DMS114 treated with DMSO at 0.1 percent for 48 hours (cell line): ENCODE measurements at regions not wholly inside any gene's neighbourhood (a gene's known extent, or its start where the extent isn't known, plus 50 kb on each side); places are given as distances from the start of the nearest gene placed in this dataset.
"Not testable (repeated sequence)": the region's sequence is repeated elsewhere in the genome, so short reads cannot be mapped to it uniquely, and the experiment has no call there.

Source experiments
- DNase-seq: peaks from one replicate; lab custom pipeline; 2025; ENCODE audit not compliant: unreplicated experiment; lab: John Stamatoyannopoulos, UW

DNA sequence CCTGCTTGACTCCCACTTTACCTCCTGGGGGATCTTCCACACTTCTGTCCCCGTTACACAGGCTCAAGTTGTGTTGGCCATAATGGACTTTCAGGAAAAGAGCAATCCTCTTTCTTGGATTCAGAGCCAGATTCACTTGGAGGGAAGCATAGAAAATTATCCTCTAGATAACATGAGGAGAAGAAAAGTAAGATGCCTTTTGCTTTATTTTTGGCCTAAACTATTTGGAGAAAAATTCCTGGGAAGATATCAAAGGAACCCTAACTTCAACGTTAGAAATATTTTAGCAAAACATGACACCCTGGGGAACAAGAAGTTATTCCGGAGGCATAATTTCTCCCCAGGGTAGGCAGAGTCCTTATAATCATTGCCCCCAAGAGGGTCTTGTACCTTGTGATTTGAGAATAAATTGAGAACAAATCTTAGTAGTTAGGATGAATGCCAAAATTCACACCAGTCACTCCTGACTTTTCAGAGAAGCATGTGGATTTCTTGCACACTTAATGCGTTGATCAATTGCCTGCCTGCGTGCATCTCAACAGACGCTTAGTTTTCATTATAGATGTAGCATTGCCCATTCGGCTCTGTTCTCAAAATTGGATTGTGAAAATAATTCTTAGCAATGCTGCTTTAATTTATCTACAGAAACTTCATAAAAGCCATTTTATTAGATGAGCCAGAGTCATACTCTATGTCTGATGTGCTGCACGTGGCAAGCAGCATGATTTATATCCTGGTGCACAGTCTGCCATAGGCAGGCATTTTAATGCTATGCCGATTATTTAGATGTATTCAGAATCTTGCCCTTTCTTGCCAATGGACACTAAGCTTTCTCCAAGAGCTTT, 224.4 kb downstream of the C7orf25 start:
- no peak for DNase-seq

DNA sequence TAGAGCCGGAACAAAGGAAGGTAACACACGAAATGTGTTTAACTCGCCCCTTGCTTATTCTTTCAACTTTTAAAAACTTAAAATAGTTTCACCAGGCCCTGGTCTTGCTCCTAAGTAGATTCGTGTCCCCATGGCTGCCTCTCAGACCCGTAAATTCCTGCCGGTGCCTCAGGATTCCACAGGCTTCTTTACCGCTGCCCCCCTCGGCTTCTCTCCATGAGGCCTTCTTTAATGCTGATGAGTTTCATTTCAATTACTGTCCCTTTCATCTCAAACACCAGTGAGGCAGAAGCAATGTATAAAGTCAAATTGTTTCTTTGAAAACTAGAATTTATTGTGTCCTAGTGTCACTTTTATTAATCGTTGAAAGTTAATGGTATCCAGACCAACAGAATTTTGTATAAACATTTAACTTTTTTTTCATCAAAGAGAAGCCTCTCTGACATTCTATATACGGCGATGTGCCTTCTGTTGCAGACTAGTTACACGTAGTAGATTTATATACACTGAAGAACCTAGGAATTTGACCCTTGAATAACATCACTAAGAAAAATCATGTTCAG, 225.2 kb downstream of the C7orf25 start:
- DNase-seq = no peak

DNA sequence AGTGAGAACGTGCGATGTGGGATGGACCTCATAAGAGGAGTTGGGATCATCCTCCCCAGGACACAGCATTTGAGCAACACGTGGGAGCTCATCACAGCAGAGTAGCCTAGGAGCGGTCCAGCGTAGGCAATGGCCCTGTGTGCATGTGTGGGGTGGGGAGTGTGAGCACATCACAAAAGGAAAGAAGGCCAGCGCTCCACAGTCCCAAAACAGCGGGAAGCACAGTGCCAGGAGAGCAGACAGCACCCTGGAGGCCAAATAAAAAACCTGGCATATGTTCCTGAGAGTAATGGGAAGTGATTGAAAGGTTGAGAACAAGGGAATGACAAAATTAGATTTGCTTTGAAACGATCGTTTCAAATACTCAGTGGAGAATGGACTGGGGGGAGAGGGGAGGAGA, 226.0 kb downstream of the C7orf25 start:
- no peak for DNase-seq

DNA sequence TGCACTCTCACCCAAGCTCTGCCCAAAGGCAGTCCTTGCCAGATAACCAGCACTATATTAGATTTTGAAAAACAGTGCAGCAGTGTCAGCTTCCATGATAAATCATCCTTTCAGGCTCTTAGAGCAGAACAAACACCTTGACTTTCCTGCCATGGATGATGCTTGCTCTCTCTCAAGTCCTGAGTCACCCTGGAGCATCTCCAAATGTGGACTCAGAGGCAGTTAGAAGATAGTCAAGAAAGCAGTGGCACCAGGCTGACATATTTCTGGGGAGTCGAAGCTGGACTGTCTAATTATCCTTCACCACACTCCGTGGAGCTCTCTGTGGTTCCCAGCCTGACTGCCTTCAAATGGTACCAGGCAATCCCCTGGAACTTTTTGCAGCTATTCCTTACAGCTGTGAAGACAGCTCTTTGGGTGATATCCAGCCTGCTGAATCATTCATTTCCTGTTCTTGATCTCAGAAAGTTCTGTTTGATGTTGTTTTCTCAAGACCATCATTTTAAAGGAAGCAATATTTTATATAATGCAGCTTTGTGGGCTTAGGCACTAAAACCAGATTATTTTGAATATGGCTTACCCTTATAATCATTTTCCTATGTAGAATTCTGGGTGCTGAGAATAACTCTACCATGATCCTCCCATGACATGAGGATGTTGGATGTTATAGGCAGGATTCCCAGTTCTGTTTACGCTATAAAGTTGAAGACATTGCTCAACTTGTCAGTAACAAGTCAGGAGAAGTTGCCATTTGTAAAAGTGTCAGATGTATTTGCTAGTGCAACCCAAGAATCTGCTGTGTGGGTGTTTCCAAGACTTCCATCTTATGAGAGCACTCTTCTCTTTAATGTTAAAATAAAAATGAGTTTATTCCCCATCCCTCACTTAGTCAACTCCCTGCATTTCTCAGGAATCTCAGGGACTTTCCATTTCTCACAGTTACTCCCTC, 233.8 kb downstream of the C7orf25 start:
- DNase-seq = no peak

DNA sequence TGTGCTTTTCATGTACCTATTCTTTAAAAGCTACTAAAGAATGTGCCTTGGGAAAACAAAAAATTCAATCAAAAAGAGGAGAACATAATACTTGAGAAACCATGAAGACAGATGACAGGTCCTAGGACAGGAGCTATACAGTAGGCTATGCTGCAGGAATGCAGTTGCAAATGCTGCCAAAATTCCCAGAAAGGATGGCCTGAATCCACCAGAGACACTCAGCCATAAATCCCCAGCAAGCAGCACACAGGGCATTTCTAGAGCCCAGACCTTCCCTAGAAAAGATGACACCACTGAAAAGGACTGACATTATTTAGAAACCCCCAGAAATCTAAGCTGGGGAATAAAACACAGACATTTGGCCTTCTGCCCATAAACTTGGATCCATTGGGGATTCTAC, 237.3 kb downstream of the C7orf25 start:
- no peak for DNase-seq

DNA sequence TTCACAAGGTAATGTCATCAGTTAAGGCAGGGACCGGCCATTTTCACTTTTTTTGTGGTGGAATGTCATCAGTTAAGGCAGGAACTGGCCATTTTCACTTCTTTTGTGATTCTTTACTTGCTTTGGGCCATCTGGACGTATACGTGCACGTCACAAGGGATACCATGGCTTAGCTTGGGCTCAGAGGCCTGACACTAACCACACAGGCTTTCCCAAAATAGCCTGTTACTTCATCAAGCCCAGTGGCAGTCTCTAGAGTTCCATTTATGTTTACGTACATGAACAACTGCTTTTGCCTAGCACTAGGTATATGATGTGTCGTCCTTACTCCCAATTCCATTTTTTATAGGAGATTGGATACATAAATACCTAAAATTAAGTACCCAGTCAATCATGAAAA, 237.9 kb downstream of the C7orf25 start:
- DNase-seq = no peak

DNA sequence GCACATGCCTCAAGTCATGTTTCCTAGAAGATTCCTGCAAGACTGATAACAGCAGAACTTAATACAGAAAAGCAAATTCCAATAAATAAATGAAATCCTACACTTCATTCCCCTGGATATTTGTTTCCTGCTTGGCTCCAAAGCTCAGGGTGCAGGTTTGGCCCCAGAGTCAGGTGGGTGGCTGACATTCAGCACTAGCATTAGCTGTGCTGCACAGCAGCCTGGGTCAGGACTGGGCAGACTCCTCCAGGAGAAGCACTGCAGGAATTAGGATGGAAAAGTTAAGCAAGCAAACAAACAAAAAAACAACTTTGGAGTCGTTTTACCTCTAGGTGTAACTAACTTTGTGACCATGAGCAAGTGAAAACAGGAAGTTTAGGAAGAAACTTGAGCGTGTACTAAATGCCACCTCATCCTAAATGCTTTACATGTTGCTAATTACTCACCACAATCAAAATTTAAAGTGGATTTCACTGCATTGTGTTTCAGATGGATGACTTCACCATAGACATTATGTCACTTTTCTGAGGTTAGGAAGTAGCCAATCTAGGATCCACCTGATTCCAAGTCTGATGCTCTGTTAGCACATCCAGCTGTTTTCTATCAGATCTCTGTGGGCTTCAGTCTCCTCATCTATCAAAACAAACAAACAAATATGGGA, 239.4 kb downstream of the C7orf25 start:
- DNase-seq = no peak

DNA sequence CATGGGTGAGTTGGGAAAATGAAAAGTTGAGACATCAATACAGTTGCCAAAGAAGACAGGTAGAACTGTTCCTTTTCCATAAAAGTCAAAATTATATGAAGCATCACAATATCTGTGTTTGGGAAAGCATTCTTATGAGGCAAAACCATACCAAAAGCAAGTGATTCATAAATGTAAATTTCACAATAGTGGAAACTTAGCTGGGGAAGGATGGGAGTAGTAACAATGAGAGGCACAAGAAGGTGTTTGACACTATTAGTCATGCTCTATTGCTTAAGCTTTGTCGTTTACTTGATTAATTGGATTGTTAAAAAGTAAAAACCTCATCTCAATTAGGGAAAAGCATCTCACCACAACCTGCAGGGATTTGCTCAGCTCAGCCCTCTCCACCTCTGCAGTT, 240.2 kb downstream of the C7orf25 start:
- DNase-seq = no peak

DNA sequence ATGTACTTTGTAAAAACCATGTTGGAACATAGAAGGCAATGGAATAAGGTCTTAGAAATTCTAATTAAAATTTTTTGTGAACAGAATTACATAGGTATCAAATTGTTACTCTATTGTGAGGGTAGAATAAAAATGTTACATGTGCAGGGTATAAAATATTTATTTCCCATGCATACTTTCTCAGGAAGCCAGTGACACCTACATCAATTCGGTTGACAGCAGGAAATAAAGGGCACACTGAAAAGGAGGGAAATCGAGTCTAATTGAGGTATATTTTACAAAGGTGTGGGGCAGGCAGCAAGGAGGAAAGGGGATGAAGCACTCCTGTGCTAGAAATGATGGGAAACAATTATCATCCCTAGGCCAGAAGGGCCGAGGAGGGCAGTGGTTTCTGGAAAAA, 244.9 kb downstream of the C7orf25 start:
- DNase-seq = no peak

DNA sequence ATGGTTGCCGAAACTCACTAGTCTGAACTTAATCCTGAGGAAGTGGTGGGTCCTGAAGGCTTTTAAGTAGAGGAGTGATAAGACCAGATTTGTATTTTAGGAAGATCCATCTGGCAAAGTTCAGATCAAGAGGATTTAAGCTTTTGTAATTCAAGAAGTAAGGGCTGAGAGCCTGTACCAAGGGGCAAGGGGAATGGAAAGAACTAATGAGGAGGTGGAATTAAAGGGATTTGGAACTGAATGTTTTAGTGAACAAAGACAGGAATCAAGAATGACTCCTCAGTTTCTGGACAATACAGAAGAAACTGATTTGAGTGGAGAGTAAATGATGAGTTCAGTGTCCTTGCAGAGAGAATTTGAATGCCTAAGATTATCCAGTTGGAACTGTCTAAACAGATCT, 249.0 kb downstream of the C7orf25 start:
- DNase-seq = no peak

DNA sequence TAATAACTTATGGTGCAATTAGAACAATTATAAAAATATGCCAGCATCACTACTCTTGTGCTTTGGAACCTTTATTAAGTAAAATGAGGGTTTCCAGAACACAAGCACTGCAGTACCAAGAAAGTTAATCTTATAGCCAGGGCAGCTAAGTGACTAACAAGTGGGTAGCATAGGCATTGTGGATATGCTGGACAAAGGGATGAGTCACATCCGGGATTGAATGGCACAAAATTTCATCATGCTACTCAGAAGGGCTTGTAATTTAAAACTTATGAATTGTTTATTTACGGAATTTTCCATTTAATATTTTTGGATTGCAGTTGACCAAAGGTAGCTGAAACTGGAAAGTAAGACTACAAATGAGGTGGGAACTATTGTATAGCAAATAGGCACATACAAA, 250.6 kb downstream of the C7orf25 start:
- DNase-seq = no peak

DNA sequence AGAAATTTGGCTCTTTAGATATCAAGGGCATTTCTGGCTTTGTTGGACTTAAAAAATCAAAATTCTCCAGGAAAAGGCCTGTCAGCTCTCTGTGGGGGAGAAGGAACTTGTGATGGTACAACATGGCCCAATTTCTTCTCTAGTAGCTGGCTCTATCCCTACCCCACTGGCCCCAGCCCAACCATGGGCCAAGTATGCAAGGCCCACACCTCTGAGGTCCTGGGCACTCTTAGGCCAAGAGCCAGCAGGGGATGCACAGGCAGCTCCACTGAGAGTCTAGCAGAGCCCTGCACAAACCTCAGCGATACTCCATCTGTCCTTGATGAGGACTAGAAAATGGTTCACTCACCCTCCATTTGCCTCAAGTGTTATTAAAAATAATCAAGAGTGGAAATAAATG, 261.2 kb downstream of the C7orf25 start:
- DNase-seq = no peak

DNA sequence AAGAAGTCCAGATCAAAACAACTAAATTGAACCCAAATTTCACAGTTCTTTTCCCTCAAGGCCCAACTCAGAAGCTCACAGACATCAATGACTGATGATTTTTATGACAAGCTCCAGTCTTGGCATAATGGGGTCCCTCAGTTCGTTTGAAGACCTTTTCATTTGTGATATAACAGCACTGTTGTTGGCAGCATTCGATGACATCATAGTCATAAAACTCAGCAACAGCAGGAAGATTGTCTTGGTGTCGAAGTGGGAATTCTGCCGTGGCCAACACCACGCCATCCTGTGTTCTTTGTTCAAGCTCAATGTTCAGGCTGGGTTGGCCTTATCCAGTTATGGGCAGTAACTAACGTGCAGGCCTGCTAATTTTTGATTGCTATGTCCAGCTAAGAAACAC, 261.7 kb downstream of the C7orf25 start:
- DNase-seq = no peak

DNA sequence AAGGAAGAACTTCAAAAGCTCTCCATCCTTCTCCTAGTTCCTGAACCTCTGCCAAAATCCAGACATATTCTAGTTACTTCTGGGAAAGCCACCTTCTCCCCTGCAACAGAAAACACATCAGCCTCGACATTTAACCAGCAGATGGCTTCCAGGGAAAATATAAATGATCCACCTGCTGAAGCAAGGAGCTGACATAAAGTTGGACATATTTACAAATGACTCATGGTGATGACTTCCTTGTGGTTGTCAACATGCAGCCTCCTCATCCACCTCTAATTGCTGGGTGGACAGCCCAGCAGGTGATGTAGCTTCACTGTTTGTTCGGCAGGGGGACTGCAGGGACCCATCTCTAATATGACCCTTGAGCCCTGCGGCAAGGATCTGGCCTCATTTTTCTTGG, 266.0 kb downstream of the C7orf25 start:
- no peak for DNase-seq

DNA sequence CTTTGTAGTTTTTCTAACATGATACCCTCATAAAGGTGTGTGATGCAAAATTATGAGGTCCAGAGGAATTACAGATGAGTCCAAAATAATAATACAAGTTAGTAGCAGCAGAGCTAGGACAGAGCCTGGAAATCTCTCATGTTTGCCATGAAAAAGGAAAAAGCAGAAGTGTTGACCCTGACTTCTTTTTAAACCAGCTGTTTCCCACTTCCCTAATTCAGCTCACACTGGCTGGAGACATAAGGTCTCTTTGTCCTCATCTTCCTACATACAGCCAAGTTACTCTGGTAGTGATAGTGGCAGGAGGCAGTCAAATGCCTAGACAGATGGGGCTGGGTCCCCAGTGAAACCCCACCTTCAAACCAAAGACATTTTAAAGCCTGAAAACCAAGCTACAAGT, 269.2 kb downstream of the C7orf25 start:
- no peak for DNase-seq

DNA sequence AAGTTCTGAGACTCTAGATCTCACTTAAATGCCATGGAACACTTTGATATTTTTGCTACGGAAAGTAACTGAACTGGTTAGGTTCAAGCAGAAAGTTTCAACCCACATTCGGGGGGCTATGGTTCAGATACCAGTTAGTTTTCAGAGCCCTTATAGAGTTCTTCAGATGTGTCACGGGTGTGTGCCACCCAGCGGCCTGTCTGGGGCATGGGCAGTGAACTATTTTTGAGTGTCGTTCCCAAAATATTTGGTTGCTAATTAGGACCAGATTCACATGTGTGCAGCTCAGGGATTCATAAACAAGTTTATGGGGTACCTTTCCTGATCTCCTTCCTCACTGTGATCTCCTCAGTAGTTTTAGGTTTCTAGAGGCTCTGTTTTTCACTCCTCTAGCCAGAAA, 271.9 kb downstream of the C7orf25 start:
- DNase-seq = no peak

DNA sequence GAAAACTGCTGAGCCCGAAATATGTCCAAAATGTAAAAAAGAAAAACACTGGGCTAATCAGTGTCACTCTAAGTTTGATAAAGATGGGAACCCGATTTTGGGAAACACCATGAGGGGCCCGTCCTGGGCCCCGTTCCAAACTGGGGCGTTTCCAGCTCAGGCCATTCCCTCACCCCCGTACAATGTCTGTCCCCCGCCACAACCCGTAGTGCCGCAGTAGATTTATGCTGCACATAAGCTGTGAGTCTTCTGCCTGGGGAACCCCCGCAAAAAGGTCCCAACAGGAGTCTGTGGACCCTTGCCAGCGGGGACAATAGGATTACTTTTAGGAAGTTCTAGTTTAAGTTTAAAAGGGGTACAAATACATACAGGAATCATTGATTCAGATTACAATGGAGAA, 275.5 kb downstream of the C7orf25 start:
- not testable (repeated sequence) for DNase-seq

DNA sequence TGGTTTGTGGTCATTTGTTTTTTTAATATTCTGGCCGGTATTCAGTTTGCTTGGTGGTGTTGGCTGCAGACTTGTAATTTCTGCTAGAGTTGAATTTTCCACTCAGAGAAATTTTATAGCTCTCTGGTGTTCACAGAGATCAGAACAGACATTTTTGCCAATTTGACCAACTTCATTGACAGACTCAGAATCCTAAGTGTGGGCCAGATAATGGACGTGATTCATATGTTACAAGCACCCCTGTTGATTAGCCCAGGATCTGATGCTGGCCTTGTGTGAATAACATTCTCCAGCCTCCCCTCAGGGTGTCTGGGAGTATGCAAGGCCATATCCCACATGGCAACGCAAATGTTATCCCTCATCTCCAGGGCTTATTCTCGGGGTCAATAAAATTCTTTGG, 283.8 kb downstream of the C7orf25 start:
- no peak for DNase-seq

DNA sequence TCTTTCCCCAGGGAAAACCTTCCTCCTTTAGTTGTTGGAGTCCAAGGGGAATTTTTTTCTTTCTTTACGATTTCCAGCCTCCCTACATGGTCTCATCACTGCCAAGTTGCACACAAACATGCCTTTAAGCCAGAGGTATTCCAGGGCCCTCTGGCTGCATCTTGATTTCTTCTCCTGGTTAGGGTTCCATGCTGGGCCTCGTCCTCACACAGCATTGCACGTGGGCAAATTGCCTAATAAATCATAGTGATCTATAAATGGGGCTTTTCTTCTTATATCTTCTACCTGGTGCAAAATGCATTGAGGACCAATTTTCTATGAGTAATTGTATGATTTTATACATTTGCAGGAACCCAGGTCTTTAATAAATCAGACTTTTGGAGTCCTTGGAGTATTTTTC, 284.2 kb downstream of the C7orf25 start:
- DNase-seq = no peak

DNA sequence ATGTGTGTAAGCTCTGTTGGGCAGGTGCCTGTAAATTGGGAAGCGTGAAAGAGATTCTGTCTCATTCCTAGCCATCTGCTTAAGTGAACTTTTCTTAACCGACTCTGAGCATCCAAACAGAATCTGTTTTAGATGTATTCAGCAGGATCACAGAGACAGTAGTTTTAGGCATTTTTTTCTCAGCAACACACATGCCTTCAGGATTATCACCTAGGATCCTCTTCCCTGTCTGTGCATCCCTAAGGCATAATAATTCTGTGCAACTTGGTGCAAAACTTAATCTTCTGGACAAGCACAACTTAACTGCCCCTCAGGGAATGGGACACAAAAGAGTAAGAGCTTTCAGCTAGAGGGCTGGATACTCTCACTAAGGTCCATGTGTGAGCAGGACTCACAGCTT, 284.8 kb downstream of the C7orf25 start:
- DNase-seq = no peak

DNA sequence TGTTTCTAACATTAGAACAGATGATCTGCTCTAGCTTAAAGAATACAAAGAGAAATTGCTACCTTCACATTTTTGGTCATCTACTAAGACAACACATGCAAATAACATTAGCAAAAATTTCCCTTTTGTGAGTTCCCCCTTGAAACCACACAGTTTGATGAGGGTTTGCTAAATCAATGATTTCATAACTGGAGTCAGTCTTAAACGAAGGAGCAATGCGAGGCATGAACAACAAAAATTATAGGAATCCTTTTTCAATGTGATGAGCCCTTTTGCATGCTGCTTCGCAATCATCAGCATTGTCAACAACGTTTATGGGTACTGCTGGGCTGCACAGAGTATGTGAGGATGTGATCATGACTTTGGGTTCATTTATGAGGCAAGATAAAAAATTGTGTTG, 286.4 kb downstream of the C7orf25 start:
- DNase-seq = no peak
